HL-60 (cell line): ENCODE measurements at regions not wholly inside any gene's neighbourhood (a gene's known extent, or its start where the extent isn't known, plus 50 kb on each side); places are given as distances from the start of the nearest gene placed in this dataset.

Source experiments
- DNase-seq, 2 experiments: peaks; one replicate each; pipeline ENCODE4 v3.0.0-alpha.2; 2010 to 2020; ENCODE audit warnings: low read depth in 1 of 2, low spot score in 1 of 2
- H3K27ac ChIP-seq: fragments of 250-450 bp; sonication (Bioruptor Pico); replicated peaks from 2 replicates; pipeline ENCODE4 v1.5.1; 2020; ENCODE audit warnings: mild to moderate bottlenecking, moderate library complexity
- H3K27me3 ChIP-seq: fragments of 250-450 bp; sonication (Bioruptor Pico); 2 replicates; pipeline ENCODE4 v1.5.1; 2021; ENCODE audit warnings: mild to moderate bottlenecking, moderate library complexity; ENCODE audit not compliant: insufficient read depth, poor library complexity, severe bottlenecking
- H3K4me3 ChIP-seq: replicated peaks from 2 replicates; pipeline ENCODE4 v1.5.1; 2011; ENCODE audit warnings: mild to moderate bottlenecking, control low read depth, low read length; ENCODE audit not compliant: insufficient read depth
- CTCF ChIP-seq: IDR thresholded peaks from one replicate; pipeline ENCODE4 v1.5.1; 2011; ENCODE audit warnings: low read length, control low read depth, inconsistent platforms; ENCODE audit not compliant: insufficient read depth
- GABPA ChIP-seq: IDR thresholded peaks from 2 replicates; pipeline ENCODE4 v1.6.1; 2012; ENCODE audit warnings: low read depth
- POLR2AphosphoS5 ChIP-seq: IDR thresholded peaks from 2 replicates; pipeline ENCODE4 v1.6.1; 2012; ENCODE audit warnings: low read depth
- REST ChIP-seq: IDR thresholded peaks from 2 replicates; pipeline ENCODE4 v1.6.1; 2012; ENCODE audit warnings: low read depth; ENCODE audit not compliant: insufficient replicate concordance
- SPI1 ChIP-seq: IDR thresholded peaks from 2 replicates; pipeline ENCODE4 v1.6.1; 2012; ENCODE audit warnings: low read depth, mild to moderate bottlenecking, borderline replicate concordance

- no peak overlapping the region for H3K27ac ChIP-seq
- no peak for TF ChIP-seq POLR2AphosphoS5
- TF ChIP-seq REST, result no peak
- TF ChIP-seq CTCF, result no peak
- no peak for TF ChIP-seq SPI1
- no peak for TF ChIP-seq GABPA
- H3K27me3 ChIP-seq, result no peaks in the 10 kb centered on the region
Measured at GRCh38 chr2:120934574-120935338, 199.1 kb downstream of the GLI2 start.

GRCh38 chr2:120935339-120936313 is 200.0 kb downstream of the GLI2 start:
- no peak overlapping the region for H3K4me3 ChIP-seq
- H3K27ac ChIP-seq, result no peak overlapping the region
- no peaks in the 10 kb centered on the region for H3K27me3 ChIP-seq
- DNase-seq, result no peak
- TF ChIP-seq REST (no peak), SPI1 (no peak), POLR2AphosphoS5 (no peak), GABPA (no peak), CTCF (no peak)

More at GRCh38 chr2:120934574-120935338, 199.1 kb downstream of the GLI2 start:
- H3K4me3 ChIP-seq, result no peak overlapping the region
- no peak for DNase-seq

- Histone ChIP-seq H3K4me3 (no peak overlapping the region), H3K27ac (no peak overlapping the region), H3K27me3 (no peaks in the 10 kb centered on the region)
- TF ChIP-seq REST (no peak), SPI1 (no peak), POLR2AphosphoS5 (no peak), CTCF (no peak), GABPA (no peak)
- no peak for DNase-seq
Measured at GRCh38 chr2:120936476-120937334, 201.0 kb downstream of the GLI2 start.
